ENCODE measurements at regions not wholly inside any gene's neighbourhood (a gene's known extent, or its start where the extent isn't known, plus 50 kb on each side); places are given as distances from the start of the nearest gene placed in this dataset.

GRCh38 chr12:34598352-34598827 is 576.1 kb downstream of the ALG10 start:
- Histone ChIP-seq H3K27ac (ENCODE audit: low read depth, low read length) (no peak overlapping the region), H3K27me3 (ENCODE audit: control insufficient read depth, insufficient read depth, low read length) (no peaks in the 10 kb centered on the region), H3K4me3 (ENCODE audit: low read depth, low read length) (no peak overlapping the region), H3K9me3 (ENCODE audit: control insufficient read depth, insufficient read depth, low read length) (peaks cover 80% of the 10 kb centered on the region)
- ChIA-PET CTCF (no interaction called here), POLR2A (no interaction called here)
- TF ChIP-seq CTCF (IDR thresholded peaks at IDR 0.05; ENCODE audit: low read depth, low read length) = no peak
- no peak for DNase-seq (ENCODE audit: low read depth, low spot score)

GRCh38 chr12:34598851-34599529 is 576.7 kb downstream of the ALG10 start:
- TF ChIP-seq CTCF (IDR thresholded peaks at IDR 0.05; ENCODE audit: low read depth, low read length) = no peak
- Histone ChIP-seq H3K27me3 (ENCODE audit: control insufficient read depth, insufficient read depth, low read length) (no peaks in the 10 kb centered on the region), H3K9me3 (ENCODE audit: control insufficient read depth, insufficient read depth, low read length) (peaks cover 86% of the 10 kb centered on the region), H3K27ac (ENCODE audit: low read depth, low read length) (no peak overlapping the region), H3K4me3 (ENCODE audit: low read depth, low read length) (no peak overlapping the region)
- DNase-seq (ENCODE audit: low read depth, low spot score) = no peak
- ChIA-PET CTCF (no interaction called here), POLR2A (no interaction called here)

GRCh38 chr12:34599530-34600513 is 577.5 kb downstream of the ALG10 start:
- peaks cover 94% of the 10 kb centered on the region for H3K9me3 ChIP-seq (ENCODE audit: control insufficient read depth, insufficient read depth, low read length)
- POLR2A ChIA-PET = no interaction called here
- no peak for TF ChIP-seq CTCF (IDR thresholded peaks at IDR 0.05; ENCODE audit: low read depth, low read length)

GRCh38 chr12:34600592-34601462 is 578.5 kb downstream of the ALG10 start:
- CTCF ChIA-PET = no interaction called here

More at GRCh38 chr12:34599530-34600513, 577.5 kb downstream of the ALG10 start:
- CTCF ChIA-PET = no interaction called here
- DNase-seq (ENCODE audit: low read depth, low spot score) = no peak
- Histone ChIP-seq H3K4me3 (ENCODE audit: low read depth, low read length) (no peak overlapping the region), H3K27me3 (ENCODE audit: control insufficient read depth, insufficient read depth, low read length) (no peaks in the 10 kb centered on the region), H3K27ac (ENCODE audit: low read depth, low read length) (no peak overlapping the region)

More at GRCh38 chr12:34600592-34601462, 578.5 kb downstream of the ALG10 start:
- Histone ChIP-seq H3K27me3 (ENCODE audit: control insufficient read depth, insufficient read depth, low read length) (no peaks in the 10 kb centered on the region), H3K27ac (ENCODE audit: low read depth, low read length) (no peak overlapping the region), H3K9me3 (ENCODE audit: control insufficient read depth, insufficient read depth, low read length) (peaks cover 100% of the 10 kb centered on the region), H3K4me3 (ENCODE audit: low read depth, low read length) (no peak overlapping the region)
- POLR2A ChIA-PET = no interaction called here
- no peak for DNase-seq (ENCODE audit: low read depth, low spot score)
- no peak for TF ChIP-seq CTCF (IDR thresholded peaks at IDR 0.05; ENCODE audit: low read depth, low read length)
